Fibroblast of skin of abdomen (primary cell): ENCODE measurements at regions not wholly inside any gene's neighbourhood (a gene's known extent, or its start where the extent isn't known, plus 50 kb on each side); places are given as distances from the start of the nearest gene placed in this dataset.

Experiments used
- DNase-seq: peaks from one replicate; pipeline ENCODE4 v3.0.0-alpha.2; 2013

DNA sequence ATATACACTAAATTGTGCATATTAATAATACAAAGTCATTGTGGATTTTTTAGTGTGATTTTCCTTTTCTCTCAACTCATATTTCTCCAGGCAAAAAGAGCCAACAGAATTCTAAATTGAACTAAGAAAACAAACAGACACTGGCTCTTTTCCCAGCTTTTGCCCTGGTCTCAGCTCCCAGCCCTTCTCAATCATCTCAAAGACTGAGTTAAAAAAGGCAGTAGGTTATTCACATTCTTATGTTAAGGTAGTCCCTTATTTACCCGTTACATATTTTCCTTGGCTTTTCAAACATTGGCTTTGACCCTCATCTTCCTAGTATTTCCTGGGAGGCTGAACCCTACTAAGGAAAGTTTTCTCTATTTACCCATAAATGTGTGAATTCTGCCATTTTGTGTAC, 753.6 kb downstream of the LIG4 start:
- no peak for DNase-seq

DNA sequence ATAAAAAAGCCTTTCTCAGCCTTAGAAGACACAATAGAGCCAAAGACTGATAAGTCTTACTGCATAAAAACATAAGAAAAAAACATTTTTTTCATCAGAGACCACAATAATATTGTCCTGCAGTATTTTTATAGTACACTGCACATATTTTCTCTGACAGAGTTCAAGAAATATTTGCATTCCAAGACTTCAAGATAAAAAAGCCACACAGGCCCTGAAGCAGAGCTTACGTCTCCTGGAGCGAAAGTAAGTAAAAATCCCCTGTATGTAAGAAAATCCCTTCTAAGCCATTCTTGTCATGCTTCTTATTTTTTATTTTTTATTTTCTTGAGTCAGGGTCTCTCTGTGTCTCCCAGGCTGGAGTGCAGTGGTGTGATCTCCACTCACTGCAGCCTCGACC, 755.9 kb downstream of the LIG4 start:
- DNase-seq: peak; percentile 33

DNA sequence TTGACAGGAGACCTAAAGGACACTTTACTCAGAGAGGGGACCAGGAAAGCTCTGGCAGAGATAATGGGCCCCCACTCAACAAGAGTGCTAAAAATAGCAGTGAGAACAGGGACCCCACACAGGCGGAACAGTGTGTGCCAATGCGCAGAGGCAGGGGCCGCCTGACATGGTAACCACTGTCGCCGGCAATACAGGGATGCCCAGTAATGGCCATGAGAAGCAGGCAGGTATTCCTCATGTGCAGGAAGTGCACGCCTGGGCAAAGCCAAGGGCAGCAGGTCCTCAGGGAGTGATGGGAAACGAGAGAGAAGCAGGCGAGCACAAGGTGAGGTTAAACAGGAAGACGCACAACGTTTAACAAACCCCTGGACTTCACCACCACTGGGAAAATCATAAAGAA, 757.1 kb downstream of the LIG4 start:
- no peak for DNase-seq

DNA sequence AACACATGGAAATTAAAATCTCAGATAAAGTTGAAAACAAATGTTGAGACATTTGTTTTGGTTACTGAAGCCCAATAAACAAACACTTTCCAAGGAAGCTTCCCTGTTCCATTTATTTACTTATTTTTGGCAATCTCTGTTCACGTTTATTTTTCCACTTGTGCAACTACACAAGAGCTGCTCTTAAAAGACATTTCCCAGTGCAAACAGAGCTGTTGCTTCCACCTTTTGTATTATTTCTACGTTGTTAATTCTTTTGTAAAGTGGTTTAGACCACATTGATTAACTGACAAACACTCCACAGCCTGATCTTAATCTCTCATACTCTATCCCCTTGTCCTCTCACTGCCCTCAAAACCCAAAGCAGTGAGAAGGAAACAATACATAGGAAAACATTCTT, 757.6 kb downstream of the LIG4 start:
- DNase-seq: no peak

DNA sequence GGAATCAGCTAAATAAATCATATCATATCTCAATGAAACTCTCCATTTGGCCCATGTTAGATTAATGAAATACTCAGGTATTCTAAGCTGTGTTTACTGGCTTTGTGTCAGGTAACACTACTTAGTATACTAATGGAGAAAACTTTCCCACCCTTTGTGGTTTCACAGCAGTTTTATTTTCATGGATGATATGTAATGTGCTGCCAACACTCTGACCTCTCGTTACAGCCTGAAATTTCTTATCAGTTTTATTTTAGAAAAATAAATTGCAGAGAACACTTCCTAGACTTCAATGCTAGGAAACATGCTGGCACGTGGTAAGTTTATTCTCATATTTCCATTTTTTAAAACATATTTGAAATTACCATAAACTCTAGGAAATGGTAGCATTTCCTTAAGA, 758.9 kb downstream of the LIG4 start:
- no peak for DNase-seq

DNA sequence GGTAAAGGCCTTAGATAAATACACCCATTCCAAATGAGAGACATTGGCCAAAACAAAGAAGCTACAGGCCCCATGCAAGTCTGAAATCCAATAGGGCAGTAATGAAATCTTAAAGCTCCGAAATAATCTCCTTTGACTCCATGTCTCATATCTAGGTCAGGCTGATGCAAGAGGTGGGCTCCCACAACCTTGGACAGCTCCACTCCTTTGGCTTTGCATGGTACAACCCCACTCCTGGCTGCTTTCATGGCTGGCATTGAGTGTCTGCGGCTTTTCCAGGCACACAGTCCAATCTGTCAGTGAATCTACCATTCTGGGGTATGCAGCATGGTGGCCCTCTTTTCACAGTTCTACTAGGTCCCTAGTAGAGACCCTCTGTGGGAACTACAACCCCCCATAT, 762.5 kb downstream of the LIG4 start:
- no peak for DNase-seq

DNA sequence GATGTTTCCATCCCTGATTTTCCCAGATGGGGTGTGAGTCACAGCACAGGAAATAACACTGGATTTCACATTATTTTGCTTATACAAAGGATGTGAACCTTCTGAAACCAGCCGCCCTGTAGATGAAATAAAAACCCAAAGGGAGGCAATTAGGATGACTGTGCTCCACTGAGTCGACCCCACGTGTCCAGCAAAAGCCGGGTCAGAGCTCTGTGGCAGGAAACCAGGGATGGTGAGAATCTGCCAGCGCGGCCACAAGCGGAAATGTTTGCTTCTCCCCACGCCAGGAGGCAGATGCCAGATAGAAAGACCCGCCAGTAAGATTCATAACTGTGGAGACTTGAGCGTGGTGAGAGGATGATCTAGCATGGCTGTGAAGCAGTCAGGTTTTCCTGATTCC, 764.4 kb downstream of the LIG4 start:
- peak; percentile 81 for DNase-seq

DNA sequence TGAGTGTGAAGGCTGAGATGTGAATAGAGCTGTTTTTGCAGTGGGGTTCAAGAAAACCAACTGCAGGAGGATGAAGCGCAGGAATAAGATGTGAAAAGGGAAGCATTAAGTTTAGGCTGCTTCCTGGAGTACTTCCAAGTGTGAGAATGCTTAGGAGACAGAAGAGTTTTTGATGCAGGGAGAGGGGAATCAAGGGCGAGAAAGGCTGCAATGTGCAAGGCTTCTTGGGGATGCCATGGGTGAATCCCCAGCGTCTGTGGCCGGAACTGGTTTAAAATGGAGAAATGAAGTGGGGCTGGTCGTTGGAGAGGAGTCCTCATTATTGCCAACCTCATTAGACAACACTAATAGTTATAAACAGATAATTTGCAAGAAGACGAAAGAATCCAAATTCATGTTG, 764.9 kb downstream of the LIG4 start:
- no peak for DNase-seq

DNA sequence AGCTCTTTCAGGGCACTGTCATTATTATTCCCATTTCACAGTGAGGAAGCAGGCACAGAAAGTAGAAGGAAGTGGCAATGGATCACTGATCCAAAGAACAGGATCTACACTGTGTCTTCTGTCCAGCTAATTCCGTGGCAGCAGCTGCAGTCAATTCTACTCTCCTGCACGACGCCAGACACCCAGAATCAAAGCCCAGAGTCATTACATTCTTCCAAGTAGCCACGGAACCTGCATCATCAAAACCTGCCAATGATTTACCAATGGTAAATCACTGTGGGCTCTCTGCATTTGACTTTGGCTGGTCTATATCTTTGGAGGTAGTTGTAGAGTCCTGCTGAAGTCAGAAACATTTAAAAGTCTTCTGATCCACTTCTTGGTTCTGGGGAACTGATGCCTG, 767.7 kb downstream of the LIG4 start:
- DNase-seq: no peak

DNA sequence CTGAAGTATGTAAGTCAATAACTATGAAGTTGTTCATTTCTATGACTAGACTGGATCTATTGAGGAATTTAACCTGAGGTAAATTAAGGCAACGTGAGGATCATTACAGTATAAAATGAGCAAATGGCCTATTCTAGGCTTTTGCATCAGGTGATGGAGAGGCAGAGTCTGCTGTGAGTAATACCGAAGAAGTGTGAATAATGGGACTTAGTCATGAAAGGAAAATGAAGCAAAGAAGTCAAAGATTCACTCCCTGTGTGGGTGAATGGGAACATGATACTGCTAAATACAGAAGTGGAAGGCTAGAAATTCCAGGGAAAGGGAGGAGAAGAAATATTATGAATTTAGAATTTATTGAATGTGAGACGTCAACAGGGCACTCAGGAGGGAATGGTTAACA, 774.1 kb downstream of the LIG4 start:
- peak; percentile 27 for DNase-seq

DNA sequence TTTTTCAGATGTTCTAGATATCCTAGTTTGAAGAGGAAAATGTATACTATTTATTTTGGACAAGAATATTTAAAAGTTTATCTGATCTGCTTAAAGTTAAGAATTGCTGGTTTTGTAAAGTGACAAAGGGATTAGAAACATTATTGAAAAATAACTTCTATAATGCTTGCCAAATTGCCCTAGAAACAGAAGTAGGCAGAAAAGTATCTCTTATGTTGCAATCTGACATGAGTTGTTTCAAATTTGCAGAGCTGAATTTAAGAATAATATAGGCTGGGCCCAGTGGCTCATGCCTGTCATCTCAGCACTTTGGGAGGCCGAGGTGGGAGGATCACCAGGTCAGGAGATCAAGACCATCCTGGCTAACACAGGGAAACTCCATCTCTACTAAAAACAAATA, 777.1 kb downstream of the LIG4 start:
- no peak for DNase-seq

DNA sequence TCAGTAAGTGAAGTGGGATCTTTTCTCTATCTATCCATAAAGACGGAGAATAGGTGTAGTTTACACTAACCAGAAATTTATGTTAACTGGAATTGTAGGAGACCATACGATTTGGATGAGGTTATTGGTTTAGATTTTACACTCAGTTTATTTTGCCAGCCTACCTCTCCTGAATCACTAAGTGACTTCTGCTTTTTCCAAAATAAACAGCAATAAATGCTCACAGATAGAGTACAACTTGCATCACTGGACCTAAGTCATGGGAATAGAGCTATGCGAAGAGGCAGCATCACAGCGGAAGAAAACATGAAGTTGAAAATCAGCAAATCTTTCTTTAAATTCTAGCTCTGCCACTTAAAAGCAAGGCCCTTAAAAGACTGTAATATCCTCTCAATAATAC, 781.0 kb downstream of the LIG4 start:
- no peak for DNase-seq

DNA sequence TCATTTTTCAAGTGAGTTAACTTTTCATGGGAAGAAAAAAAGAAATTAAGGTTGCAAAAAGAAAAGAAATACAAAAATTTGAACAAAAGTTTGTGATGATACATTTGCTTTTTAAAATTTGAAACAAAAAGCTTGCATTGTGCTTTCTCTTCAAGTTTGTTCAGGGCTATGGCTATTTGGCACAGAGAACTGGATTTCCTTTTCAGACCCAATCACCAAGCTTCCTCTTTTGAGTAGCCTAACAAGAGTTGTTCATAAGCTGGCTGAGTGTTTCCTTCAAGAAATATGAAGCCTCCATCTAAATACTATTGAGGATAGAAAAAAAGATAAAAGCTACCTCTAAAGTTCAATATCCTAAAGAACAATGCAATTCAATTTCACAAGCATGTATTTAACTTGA, 787.8 kb downstream of the LIG4 start:
- DNase-seq: no peak

DNA sequence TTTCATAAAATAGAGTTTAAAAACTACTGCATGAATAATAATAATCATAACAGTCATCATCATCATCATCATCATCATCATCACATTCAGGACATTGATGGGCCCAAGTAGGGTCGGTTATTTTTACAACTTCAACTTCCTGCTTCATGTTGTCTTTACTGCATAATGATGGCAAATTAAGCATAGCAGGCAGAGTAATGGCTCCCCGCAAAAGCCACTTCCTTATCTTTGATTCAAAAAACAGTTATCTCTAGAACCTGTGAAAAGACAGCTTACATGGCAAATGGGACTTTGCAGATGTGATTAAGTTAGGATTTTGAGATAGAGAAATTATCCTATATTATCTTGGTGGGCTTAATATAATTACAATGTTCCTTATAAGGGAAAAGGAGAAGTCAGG, 792.9 kb downstream of the LIG4 start:
- no peak for DNase-seq

DNA sequence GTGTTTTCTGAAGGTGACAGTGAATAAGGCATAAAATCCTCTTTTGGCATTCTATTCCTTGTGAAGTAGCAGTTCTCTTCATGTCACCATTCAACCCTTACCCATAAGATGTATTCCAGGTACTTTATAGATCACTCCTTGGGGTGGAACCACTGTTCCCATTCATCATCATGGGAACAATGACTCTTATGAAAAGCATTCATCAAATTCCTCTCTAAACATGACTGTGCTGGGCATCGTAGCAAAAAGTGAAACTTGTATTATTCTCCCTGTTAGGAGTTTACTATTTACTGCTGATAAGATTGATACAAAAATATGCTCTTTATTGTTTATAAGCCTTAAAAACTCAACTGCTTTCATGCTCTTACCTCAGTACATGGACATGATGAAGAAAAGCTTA, 793.4 kb downstream of the LIG4 start:
- DNase-seq: no peak

DNA sequence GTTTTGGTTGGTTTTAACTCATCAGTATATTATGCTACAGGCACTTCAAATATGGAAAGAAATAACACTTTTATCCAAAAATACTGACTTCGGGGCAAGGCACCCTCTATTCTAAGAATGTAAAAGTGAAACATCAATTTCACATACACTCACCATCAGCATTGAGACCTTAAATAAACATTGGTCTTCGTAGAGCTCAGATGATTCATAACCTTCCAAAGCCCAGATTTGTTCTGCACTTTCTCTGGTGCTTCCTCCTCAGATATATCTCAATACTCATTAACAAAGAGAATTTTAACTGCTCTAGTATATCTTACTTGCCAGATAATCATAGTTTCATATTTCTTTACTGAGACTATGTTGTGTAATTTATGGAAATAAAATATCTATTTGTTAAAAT, 794.3 kb downstream of the LIG4 start:
- DNase-seq: no peak

DNA sequence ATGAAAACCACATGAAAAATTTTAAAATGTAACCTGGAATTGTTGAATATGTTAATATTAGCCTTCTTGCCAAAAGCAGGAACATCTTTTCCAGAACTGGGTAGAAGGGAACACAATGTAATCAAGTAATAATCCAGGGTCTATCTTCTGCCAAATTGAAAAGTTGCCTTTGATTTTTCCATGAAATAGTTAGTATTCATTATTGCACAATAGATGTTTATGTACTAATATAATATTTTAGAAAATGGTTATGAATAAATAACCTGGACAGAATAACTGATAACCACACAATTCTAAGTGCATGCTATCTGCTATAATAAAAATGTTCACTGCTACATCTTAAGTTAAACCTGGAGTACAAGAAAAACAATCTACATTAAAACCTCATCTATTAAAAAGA, 802.3 kb downstream of the LIG4 start:
- DNase-seq: no peak

DNA sequence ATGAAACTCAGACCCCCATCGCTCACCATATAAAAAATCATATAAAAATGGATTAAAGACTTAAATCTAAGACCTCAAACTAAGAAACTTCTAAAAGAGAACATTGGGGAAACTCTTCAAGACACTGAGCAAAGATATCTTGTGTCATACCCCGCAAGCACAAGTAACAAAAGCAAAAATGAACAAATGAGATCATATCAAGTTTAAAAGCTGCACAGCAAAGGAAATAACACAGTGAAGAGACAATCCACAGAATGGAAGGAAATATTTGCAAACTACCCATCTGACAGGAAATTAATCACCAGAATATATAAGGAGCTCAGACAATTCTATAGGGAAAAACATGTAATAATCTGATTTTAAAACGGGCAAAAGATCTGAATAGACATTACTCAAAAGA, 808.3 kb downstream of the LIG4 start:
- no peak for DNase-seq

DNA sequence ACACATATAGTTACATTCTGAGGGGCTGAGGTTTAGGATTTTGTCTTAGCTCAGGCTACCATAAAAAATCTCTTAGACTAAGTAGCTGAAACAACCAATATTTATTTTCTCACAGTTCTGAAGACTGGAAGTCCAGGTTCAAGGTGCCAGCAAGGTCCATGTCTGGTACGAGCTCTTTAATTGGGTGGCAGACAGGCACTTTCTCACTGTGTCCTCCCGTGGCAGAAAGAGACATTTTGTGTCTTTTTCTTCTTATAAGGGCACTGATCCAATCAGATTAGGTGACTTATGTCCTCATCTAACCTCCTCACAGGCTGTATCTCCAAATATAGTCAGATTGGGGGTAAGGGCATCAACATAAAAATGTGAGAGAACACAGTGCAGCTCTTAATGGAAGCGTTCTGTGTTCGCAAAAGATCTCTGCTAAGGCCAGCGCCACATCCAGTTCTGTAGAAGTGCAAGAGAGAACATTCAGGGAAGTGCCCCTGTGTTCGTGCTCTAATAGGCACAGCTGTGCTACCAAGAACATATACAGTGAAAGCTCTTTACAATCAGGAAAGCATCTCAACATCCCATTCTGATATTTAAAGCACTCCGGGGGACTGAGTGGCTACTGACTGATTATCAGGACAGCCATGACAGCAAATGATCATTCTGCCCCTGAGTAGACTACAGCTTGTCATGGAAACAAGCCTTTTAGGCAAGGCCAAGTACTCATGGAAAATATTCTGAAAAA, 819.2 kb downstream of the LIG4 start:
- no peak for DNase-seq

DNA sequence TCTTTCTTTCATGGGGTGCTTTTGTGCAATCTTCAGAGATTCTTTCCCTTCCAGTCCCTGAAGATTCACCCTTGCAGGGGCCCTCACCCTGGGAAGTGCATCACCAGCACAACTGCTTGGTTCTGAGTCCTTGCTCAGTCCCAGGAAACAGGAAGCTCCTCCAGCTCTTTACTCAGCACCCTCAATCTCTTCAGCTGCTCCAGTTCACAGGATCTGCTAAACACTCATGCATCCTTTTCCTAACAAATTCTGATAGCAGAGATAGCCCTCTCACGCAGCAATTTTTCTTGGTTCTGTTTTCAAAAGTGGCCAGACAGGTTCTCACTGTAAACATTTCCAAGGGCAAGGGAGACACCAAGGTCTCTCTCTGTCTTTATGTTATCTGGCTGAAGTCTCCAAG, 823.1 kb downstream of the LIG4 start:
- DNase-seq: no peak

DNA sequence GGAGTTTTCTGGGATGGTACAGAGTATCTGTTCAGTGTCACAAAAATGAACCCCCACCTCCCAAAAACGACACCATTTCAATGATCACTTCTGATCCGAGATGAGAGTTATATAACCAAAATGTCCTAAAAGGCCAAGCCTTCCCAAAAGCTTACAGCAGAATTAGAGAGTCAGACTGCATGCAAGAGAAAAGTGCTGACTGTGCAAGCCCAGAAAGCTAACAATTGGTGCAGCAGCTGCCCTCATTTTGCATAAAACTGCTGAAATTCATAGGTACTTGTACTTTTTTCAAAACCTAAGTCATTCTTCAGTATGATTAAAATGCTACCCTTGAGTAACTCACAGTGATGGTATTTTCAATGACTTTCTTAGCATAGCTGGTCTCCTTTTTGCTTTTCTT, 819.6 kb upstream of the ARGLU1 start:
- DNase-seq: no peak

DNA sequence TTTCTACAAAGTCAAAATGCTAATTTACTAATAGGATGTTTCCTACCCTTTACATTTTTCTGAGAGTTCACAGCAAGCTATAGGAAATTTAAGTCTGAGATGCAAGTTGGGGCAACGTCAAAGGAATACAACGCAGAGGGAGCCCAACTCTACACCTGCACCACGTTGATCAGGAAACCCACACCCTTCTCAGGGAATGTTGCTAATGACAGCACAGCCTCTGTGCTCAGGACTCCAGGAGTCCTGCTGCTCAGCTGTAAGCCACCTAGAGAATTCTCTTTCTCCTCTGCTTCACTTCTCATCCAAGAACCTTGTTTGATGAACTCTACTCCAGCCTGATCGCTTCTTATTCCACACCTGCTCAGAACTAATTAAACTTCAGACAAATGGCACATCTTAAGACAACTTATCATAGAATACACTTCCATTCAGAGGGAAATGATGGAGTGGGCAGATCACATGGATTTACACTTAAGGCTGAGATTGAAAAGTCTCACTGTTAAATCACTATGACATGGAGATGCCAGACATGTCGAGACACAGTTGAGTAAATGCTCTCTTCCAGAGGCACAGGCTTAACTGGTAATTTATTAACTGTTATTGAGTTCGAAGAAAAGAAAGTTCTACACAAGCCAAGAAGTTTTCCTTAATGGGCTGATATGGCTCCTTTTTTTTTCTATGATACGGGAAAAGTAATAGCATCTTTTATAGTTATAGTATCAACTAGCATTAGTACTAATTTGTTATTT, 811.6 kb upstream of the ARGLU1 start:
- no peak for DNase-seq

DNA sequence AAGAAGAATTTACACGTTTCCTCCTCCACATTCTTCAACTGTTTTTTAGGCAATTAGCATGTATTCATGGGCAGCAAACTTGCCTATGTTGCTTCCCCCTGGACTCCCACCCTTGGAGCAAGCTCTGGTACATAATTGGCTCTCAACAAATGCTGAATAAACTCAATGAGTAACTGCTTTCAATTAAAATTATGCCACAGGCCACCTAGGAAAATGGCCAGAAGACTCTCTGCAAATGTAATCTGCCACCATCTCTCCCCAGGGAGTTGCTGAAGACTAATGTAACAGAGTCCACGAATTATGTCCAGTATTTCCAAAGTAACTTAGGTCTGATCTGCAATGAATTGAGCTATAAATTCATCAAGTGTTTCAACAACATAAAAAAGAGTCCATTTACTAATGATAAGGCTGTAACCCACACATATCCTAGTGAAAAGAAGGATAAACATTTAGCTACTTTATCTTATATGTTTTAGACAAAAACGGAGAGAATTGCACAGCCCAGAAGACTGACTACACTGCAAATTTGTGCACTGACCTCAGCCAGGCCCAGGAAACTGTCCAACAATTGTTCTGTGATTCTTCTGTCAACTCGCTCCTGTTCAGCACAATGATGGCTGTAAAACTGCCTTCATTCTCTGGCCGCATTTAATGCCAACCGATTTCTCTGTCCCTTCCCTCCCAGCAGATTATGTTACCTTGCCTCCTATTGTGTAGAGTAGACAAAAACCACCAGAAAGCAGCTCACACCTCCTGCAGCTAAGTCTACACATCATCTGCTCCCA, 808.6 kb upstream of the ARGLU1 start:
- DNase-seq: no peak
